ENCODE measurements at regions not wholly inside any gene's neighbourhood (a gene's known extent, or its start where the extent isn't known, plus 50 kb on each side); places are given as distances from the start of the nearest gene placed in this dataset.
"Not testable (repeated sequence)": the region's sequence is repeated elsewhere in the genome, so short reads cannot be mapped to it uniquely, and the experiment has no call there.

GRCh38 chr15:69686626-69687025 lies 234.0 kb downstream of the RPLP1 start:
- no peak for DNase-seq

- DNase-seq: no peak
Measured at GRCh38 chr15:69689133-69689532, 236.5 kb downstream of the RPLP1 start.

GRCh38 chr15:69691307-69692015 lies 238.8 kb downstream of the RPLP1 start:
- DNase-seq: no peak

GRCh38 chr15:69692342-69692741 lies 239.7 kb downstream of the RPLP1 start:
- no peak for DNase-seq

- no peak for DNase-seq
Measured at GRCh38 chr15:69693059-69693458, 240.4 kb downstream of the RPLP1 start.

GRCh38 chr15:69696946-69697345 lies 244.3 kb downstream of the RPLP1 start:
- no peak for DNase-seq

- DNase-seq: no peak
Measured at GRCh38 chr15:69697916-69698315, 245.3 kb downstream of the RPLP1 start.

GRCh38 chr15:69699096-69699495 lies 246.5 kb downstream of the RPLP1 start:
- no peak for DNase-seq

- DNase-seq: no peak
Measured at GRCh38 chr15:69700380-69700779, 247.8 kb downstream of the RPLP1 start.

- no peak for DNase-seq
Measured at GRCh38 chr15:69701198-69701597, 248.6 kb downstream of the RPLP1 start.

- no peak for DNase-seq
Measured at GRCh38 chr15:69703532-69704187, 251.0 kb downstream of the RPLP1 start.

- no peak for DNase-seq
Measured at GRCh38 chr15:69704229-69704628, 251.6 kb downstream of the RPLP1 start.

GRCh38 chr15:69704700-69705099 lies 252.1 kb downstream of the RPLP1 start:
- no peak for DNase-seq

GRCh38 chr15:69706353-69707097 lies 253.9 kb downstream of the RPLP1 start:
- no peak for DNase-seq

GRCh38 chr15:69707241-69707640 lies 254.6 kb downstream of the RPLP1 start:
- DNase-seq: not testable (repeated sequence)

GRCh38 chr15:69708436-69709122 lies 256.0 kb downstream of the RPLP1 start:
- DNase-seq: not testable (repeated sequence)

- DNase-seq: no peak
Measured at GRCh38 chr15:69712991-69713390, 260.4 kb downstream of the RPLP1 start.

GRCh38 chr15:69713726-69714559 lies 261.3 kb downstream of the RPLP1 start:
- peak; percentile 63 for DNase-seq

- DNase-seq: no peak
Measured at GRCh38 chr15:69715210-69715609, 262.6 kb downstream of the RPLP1 start.

- DNase-seq: no peak
Measured at GRCh38 chr15:69718436-69718835, 265.8 kb downstream of the RPLP1 start.

- DNase-seq: no peak
Measured at GRCh38 chr15:69718916-69719315, 266.3 kb downstream of the RPLP1 start.

GRCh38 chr15:69719527-69720240 lies 267.1 kb downstream of the RPLP1 start:
- peak; percentile 61 for DNase-seq
